T-helper 17 cell (primary cell): ENCODE measurements at regions not wholly inside any gene's neighbourhood (a gene's known extent, or its start where the extent isn't known, plus 50 kb on each side); places are given as distances from the start of the nearest gene placed in this dataset.

Source experiments
- ATAC-seq: fragments of 150-1000 bp; cut with Tn5 transposase; 2 replicates; pipeline ENCODE4 v1.10.0; 2021; ENCODE audit warnings: mild to moderate bottlenecking, moderate library complexity
- DNase-seq, 3 donors: peaks; one replicate each; pipeline versions ENCODE4 v3.0.0 to v3.0.0-alpha.2; 2020 to 2021
- H3K9me3 ChIP-seq: one replicate; pipeline ENCODE4 v1.7.0; 2013; ENCODE audit warnings: low read length, mild to moderate bottlenecking; ENCODE audit not compliant: control insufficient read depth, poor library complexity, severe bottlenecking
- H3K27ac Mint-ChIP-seq: one replicate; pipeline ENCODE4 v1.8.0; 2022; ENCODE audit warnings: mild to moderate bottlenecking, moderate library complexity, mixed read lengths
- H3K27me3 Mint-ChIP-seq: one replicate; pipeline ENCODE4 v1.8.0; 2022; ENCODE audit warnings: mixed read lengths
- H3K36me3 Mint-ChIP-seq: one replicate; pipeline ENCODE4 v1.8.0; 2022; ENCODE audit warnings: low read depth, mixed read lengths
- H3K4me1 Mint-ChIP-seq: one replicate; pipeline ENCODE4 v1.8.0; 2022; ENCODE audit warnings: mild to moderate bottlenecking, mixed read lengths
- H3K4me3 Mint-ChIP-seq: one replicate; pipeline ENCODE4 v1.8.0; 2022; ENCODE audit warnings: mild to moderate bottlenecking, moderate library complexity, mixed read lengths

GRCh38 chr7:33836797-33837355, 68.5 kb upstream of the BMPER start:
- no peaks in the 10 kb centered on the region for H3K27me3 Mint-ChIP-seq
- no peaks in the 10 kb centered on the region for H3K9me3 ChIP-seq
- H3K4me3 Mint-ChIP-seq, result no peak overlapping the region
- H3K4me1 Mint-ChIP-seq, result no peaks in the 10 kb centered on the region
- ATAC-seq, result no peak
- no peak overlapping the region for H3K27ac Mint-ChIP-seq
- no peak for DNase-seq
- H3K36me3 Mint-ChIP-seq, result no peaks in the 10 kb centered on the region

GRCh38 chr7:33837356-33837851, 67.9 kb upstream of the BMPER start:
- Mint-ChIP-seq H3K27ac (no peak overlapping the region), H3K36me3 (no peaks in the 10 kb centered on the region), H3K4me3 (no peak overlapping the region), H3K27me3 (no peaks in the 10 kb centered on the region), H3K4me1 (no peaks in the 10 kb centered on the region)
- ATAC-seq, result no peak
- no peaks in the 10 kb centered on the region for H3K9me3 ChIP-seq
- no peak for DNase-seq

GRCh38 chr7:33841031-33841430, 64.3 kb upstream of the BMPER start:
- no peaks in the 10 kb centered on the region for H3K27me3 Mint-ChIP-seq
- DNase-seq (no peak), ATAC-seq (no peak)
- no peaks in the 10 kb centered on the region for H3K36me3 Mint-ChIP-seq
- no peaks in the 10 kb centered on the region for H3K4me1 Mint-ChIP-seq
- no peak overlapping the region for H3K27ac Mint-ChIP-seq
- H3K4me3 Mint-ChIP-seq, result no peak overlapping the region
- H3K9me3 ChIP-seq, result peaks cover 3% of the 10 kb centered on the region

GRCh38 chr7:33841705-33842129, 63.6 kb upstream of the BMPER start:
- H3K27me3 Mint-ChIP-seq, result no peaks in the 10 kb centered on the region
- H3K9me3 ChIP-seq, result peaks cover 3% of the 10 kb centered on the region
- no peak overlapping the region for H3K27ac Mint-ChIP-seq
- H3K4me3 Mint-ChIP-seq, result no peak overlapping the region
- no peak for ATAC-seq
- no peak for DNase-seq
- H3K4me1 Mint-ChIP-seq, result no peaks in the 10 kb centered on the region
- H3K36me3 Mint-ChIP-seq, result no peaks in the 10 kb centered on the region

GRCh38 chr7:33842150-33842549, 63.2 kb upstream of the BMPER start:
- Mint-ChIP-seq H3K27ac (no peak overlapping the region), H3K36me3 (no peaks in the 10 kb centered on the region), H3K4me3 (no peak overlapping the region), H3K4me1 (no peaks in the 10 kb centered on the region), H3K27me3 (no peaks in the 10 kb centered on the region)
- ATAC-seq (no peak), DNase-seq (no peak)
- H3K9me3 ChIP-seq, result peaks cover 3% of the 10 kb centered on the region

GRCh38 chr7:33845991-33846509, 59.3 kb upstream of the BMPER start:
- H3K27ac Mint-ChIP-seq, result no peak overlapping the region
- H3K27me3 Mint-ChIP-seq, result peaks cover 19% of the 10 kb centered on the region
- H3K36me3 Mint-ChIP-seq, result no peaks in the 10 kb centered on the region

GRCh38 chr7:33849004-33849403, 56.3 kb upstream of the BMPER start:
- peaks cover 3% of the 10 kb centered on the region for H3K9me3 ChIP-seq
- Mint-ChIP-seq H3K27ac (no peak overlapping the region), H3K27me3 (peaks cover 36% of the 10 kb centered on the region), H3K4me1 (no peaks in the 10 kb centered on the region), H3K4me3 (no peak overlapping the region), H3K36me3 (no peaks in the 10 kb centered on the region)
- no peak for ATAC-seq
- DNase-seq, result no peak

More at GRCh38 chr7:33845991-33846509, 59.3 kb upstream of the BMPER start:
- H3K9me3 ChIP-seq, result peaks cover 3% of the 10 kb centered on the region
- ATAC-seq (no peak), DNase-seq (no peak)
- Mint-ChIP-seq H3K4me3 (no peak overlapping the region), H3K4me1 (no peaks in the 10 kb centered on the region)

- ATAC-seq (no peak), DNase-seq (no peak)
Observed at GRCh38 chr7:33849971-33850559, 55.3 kb upstream of the BMPER start.

GRCh38 chr7:33850768-33851167, 54.6 kb upstream of the BMPER start:
- no peak overlapping the region for H3K27ac Mint-ChIP-seq
- H3K36me3 Mint-ChIP-seq, result no peaks in the 10 kb centered on the region
- peaks cover 36% of the 10 kb centered on the region for H3K27me3 Mint-ChIP-seq
- H3K4me3 Mint-ChIP-seq, result no peak overlapping the region
- H3K4me1 Mint-ChIP-seq, result no peaks in the 10 kb centered on the region
- DNase-seq (no peak), ATAC-seq (no peak)
- H3K9me3 ChIP-seq, result no peaks in the 10 kb centered on the region

More at GRCh38 chr7:33849971-33850559, 55.3 kb upstream of the BMPER start:
- peaks cover 3% of the 10 kb centered on the region for H3K9me3 ChIP-seq
- Mint-ChIP-seq H3K36me3 (no peaks in the 10 kb centered on the region), H3K27ac (no peak overlapping the region), H3K27me3 (peaks cover 36% of the 10 kb centered on the region), H3K4me1 (no peaks in the 10 kb centered on the region), H3K4me3 (no peak overlapping the region)

GRCh38 chr7:33852838-33853237, 52.5 kb upstream of the BMPER start:
- Mint-ChIP-seq H3K36me3 (no peaks in the 10 kb centered on the region), H3K27me3 (peaks cover 36% of the 10 kb centered on the region), H3K27ac (no peak overlapping the region), H3K4me3 (no peak overlapping the region), H3K4me1 (no peaks in the 10 kb centered on the region)
- DNase-seq, result no peak
- H3K9me3 ChIP-seq, result no peaks in the 10 kb centered on the region
- no peak for ATAC-seq

- Mint-ChIP-seq H3K27me3 (peaks cover 35% of the 10 kb centered on the region), H3K4me1 (no peaks in the 10 kb centered on the region), H3K4me3 (no peak overlapping the region), H3K27ac (no peak overlapping the region), H3K36me3 (peaks cover 2% of the 10 kb centered on the region)
- no peak for ATAC-seq
- DNase-seq, result no peak
- no peaks in the 10 kb centered on the region for H3K9me3 ChIP-seq
Observed at GRCh38 chr7:33853361-33854062, 51.8 kb upstream of the BMPER start.

GRCh38 chr7:33854178-33854577, 51.2 kb upstream of the BMPER start:
- no peaks in the 10 kb centered on the region for H3K9me3 ChIP-seq
- no peak overlapping the region for H3K27ac Mint-ChIP-seq
- ATAC-seq (no peak), DNase-seq (no peak)
- peaks cover 29% of the 10 kb centered on the region for H3K27me3 Mint-ChIP-seq
- peaks cover 2% of the 10 kb centered on the region for H3K36me3 Mint-ChIP-seq
- H3K4me3 Mint-ChIP-seq, result no peak overlapping the region
- H3K4me1 Mint-ChIP-seq, result no peaks in the 10 kb centered on the region

- Mint-ChIP-seq H3K4me1 (no peaks in the 10 kb centered on the region), H3K27ac (no peak overlapping the region), H3K36me3 (peaks cover 2% of the 10 kb centered on the region), H3K27me3 (peaks cover 22% of the 10 kb centered on the region), H3K4me3 (no peak overlapping the region)
- H3K9me3 ChIP-seq, result no peaks in the 10 kb centered on the region
- DNase-seq, result no peak
- ATAC-seq, result no peak
Observed at GRCh38 chr7:33854801-33855350, 50.5 kb upstream of the BMPER start.
